ENCODE measurements at regions not wholly inside any gene's neighbourhood (a gene's known extent, or its start where the extent isn't known, plus 50 kb on each side); places are given as distances from the start of the nearest gene placed in this dataset.
"Not testable (repeated sequence)": the region's sequence is repeated elsewhere in the genome, so short reads cannot be mapped to it uniquely, and the experiment has no call there.

DNA sequence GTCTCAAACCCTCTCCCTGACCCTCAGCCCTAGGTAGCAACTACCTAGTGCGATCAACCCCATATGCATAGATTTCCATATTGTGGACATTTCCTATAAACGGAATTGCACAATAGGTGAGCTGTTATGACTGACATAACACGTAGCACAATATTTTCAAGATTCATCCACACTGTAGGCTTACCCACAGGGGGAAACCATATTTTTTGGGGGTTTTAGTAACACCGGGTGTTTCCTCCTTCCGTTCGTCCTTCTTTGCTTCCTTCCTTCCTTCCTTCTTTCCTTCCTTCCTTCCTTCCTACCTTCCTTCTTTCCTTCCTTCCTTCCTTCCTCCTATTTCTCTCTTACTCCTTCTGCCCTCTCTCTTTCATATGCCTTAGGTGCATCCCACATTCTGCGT is 524.2 kb downstream of the CWH43 start:
- H3K9me3 ChIP-seq (ENCODE audit: control insufficient read depth, insufficient read depth, low read length) = peaks cover 48% of the 10 kb centered on the region
- not testable (repeated sequence) for H3K4me1 ChIP-seq (ENCODE audit: control insufficient read depth, insufficient read depth, low read length); H3K4me3 ChIP-seq (ENCODE audit: low read depth, low read length); H3K9ac ChIP-seq (ENCODE audit: low read depth, low read length); H3K27me3 ChIP-seq (ENCODE audit: control insufficient read depth, insufficient read depth, low read length); H3K36me3 ChIP-seq (ENCODE audit: control insufficient read depth, insufficient read depth, low read length)

DNA sequence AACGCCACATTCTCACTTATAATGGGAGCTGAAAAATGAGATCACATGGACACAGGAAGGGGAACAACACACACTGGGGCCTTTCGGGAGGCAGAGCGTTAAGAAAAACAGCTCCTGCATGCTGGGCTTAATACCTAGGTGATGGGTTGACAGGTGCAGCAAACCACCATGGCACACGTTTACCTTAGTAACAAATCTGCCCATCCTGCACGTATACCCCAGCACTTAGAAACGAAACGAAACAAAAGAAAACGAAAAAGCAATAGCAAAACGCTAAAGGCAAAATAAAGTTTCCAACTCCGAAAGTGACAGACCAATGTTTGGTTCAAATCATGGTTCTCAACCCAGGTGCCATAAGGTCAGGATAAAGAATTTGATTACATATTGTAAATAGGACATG is 525.3 kb downstream of the CWH43 start:
- not testable (repeated sequence) for H3K4me3 ChIP-seq (ENCODE audit: low read depth, low read length); H3K9ac ChIP-seq (ENCODE audit: low read depth, low read length); H3K36me3 ChIP-seq (ENCODE audit: control insufficient read depth, insufficient read depth, low read length); H3K27me3 ChIP-seq (ENCODE audit: control insufficient read depth, insufficient read depth, low read length); H3K4me1 ChIP-seq (ENCODE audit: control insufficient read depth, insufficient read depth, low read length)
- peaks cover 53% of the 10 kb centered on the region for H3K9me3 ChIP-seq (ENCODE audit: control insufficient read depth, insufficient read depth, low read length)

DNA sequence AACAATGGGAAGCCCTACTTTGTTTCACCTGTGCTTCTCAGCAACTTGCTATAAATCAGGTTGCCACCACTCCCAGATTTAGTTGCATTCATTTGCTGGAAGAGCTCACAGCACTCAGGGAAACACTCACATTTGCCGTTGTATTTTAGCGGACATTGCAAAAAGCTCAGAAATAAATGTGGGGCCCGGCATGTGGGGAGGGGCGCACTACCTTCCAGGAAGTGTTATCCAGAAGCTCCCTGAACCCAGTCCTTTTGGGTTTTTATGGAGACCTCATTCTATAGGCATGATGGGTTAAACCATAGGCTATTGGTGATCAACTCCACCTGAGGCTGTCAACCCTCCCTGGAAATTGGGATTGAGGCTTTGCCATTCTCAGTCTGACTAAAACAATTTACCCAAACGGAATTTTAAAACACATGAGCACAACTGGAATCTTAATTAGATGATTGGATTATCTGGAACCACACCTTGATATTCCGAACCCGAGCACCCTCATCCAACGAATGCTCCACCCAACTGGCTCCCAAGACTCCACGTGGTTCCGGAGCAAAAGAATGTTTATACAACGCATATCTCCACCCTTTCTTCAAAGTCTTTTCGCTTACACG is 525.9 kb downstream of the CWH43 start:
- H3K27me3 ChIP-seq (ENCODE audit: control insufficient read depth, insufficient read depth, low read length); H3K9ac ChIP-seq (ENCODE audit: low read depth, low read length); H3K4me3 ChIP-seq (ENCODE audit: low read depth, low read length); H3K4me1 ChIP-seq (ENCODE audit: control insufficient read depth, insufficient read depth, low read length); H3K36me3 ChIP-seq (ENCODE audit: control insufficient read depth, insufficient read depth, low read length): not testable (repeated sequence)
- H3K9me3 ChIP-seq (ENCODE audit: control insufficient read depth, insufficient read depth, low read length) = peaks cover 57% of the 10 kb centered on the region

DNA sequence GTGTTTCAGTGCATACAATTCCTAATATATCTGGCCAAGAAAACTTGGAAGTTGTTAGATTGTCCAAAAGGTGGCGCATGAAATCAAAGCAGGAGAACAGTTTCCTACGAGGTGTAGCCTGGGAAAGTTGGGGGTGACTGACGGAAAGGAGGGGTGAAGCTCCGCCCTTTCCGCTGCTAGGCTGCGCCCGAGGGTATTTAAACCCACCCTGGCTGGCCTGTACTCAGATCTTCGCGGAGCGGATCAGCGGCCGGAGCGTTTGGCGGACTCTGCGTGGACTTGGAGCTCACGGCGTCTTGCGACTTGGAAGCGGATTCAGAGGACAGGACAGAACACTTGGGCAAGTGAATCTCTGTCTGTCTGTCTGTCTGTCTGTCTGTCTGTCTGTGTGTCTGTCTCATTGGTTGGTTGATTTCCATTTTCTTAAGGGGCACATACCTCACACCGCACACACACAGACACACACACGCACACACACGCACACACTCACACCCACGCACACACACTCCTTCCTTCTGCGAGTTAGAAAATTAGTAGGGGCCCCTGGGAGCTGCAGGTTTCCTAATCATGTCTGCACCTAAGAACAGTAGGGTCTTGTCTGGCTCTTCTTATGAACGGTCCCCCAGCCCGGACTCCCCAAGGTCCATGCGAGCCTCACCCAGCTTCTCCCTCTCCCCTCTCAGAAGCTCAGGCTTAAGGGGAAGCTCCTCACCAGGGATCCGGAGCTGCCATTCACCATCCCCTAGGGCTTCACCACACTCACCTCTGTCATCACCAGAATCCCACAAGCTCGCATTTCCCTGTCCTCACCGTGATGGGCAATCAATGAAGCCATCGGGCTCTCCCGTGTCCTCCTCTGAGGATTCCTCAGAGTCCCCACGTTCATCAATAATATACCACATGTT is 526.8 kb downstream of the CWH43 start:
- not testable (repeated sequence) for H3K27me3 ChIP-seq (ENCODE audit: control insufficient read depth, insufficient read depth, low read length); H3K9ac ChIP-seq (ENCODE audit: low read depth, low read length); H3K4me1 ChIP-seq (ENCODE audit: control insufficient read depth, insufficient read depth, low read length); H3K36me3 ChIP-seq (ENCODE audit: control insufficient read depth, insufficient read depth, low read length)
- H3K4me3 ChIP-seq (ENCODE audit: low read depth, low read length) = peak overlapping the region; percentile 40
- H3K9me3 ChIP-seq (ENCODE audit: control insufficient read depth, insufficient read depth, low read length) = peaks cover 57% of the 10 kb centered on the region

DNA sequence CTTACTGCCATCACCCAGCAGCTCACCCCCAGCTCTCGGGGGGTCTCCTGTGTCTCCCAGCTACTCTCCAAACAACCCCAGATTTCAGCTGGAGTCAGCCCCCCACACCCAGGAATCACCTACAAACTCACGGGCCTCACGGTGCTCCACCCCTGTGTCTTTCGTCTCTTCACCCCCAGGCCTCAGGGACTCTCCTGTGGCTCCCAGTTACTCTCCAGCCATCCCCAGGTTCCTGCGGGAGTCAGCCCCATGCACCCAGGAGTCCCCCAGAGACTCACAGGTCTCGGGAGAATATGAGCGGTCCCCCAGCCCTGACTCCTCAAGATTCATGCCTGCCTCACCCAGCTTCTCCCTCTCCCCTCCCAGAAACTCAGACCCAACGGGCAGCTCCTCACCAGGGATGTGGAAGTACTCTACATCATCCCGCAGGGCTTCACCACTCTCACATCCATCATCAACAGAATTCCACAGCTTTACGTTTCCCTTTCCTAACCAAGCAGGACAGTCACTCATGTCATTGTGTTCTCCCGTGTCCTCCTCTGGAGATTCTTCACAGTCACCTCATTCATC is 527.6 kb downstream of the CWH43 start:
- H3K4me3 ChIP-seq (ENCODE audit: low read depth, low read length) = peak overlapping the region; percentile 40
- H3K36me3 ChIP-seq (ENCODE audit: control insufficient read depth, insufficient read depth, low read length); H3K4me1 ChIP-seq (ENCODE audit: control insufficient read depth, insufficient read depth, low read length); H3K9ac ChIP-seq (ENCODE audit: low read depth, low read length); H3K27me3 ChIP-seq (ENCODE audit: control insufficient read depth, insufficient read depth, low read length): not testable (repeated sequence)
- H3K9me3 ChIP-seq (ENCODE audit: control insufficient read depth, insufficient read depth, low read length) = peaks cover 57% of the 10 kb centered on the region

DNA sequence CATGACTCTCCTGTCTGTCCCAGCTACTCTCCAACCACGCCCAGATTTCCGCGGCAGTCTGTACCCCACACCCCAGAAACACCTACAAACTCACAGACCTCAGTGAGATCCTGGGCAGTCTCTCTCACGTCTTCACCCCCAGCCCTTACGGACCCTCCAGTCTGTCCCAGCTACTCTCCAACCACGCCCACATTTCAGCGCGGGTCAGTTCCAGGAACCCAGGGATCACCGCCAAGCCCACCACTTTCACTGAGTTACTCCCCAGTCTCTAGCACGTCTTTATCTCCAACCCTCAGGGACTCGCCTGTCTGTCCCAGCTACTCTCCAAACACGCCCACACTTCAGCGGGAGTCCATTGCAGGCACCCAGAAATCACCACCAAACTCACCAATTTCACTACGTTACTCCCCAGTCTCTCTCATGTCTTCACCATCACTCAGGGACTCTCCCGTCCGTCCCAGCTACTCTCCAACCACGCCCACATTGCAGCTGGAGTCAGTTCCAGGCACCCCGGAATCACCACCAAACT is 528.2 kb downstream of the CWH43 start:
- H3K4me1 ChIP-seq (ENCODE audit: control insufficient read depth, insufficient read depth, low read length); H3K9ac ChIP-seq (ENCODE audit: low read depth, low read length); H3K36me3 ChIP-seq (ENCODE audit: control insufficient read depth, insufficient read depth, low read length); H3K27me3 ChIP-seq (ENCODE audit: control insufficient read depth, insufficient read depth, low read length); H3K4me3 ChIP-seq (ENCODE audit: low read depth, low read length): not testable (repeated sequence)
- peaks cover 57% of the 10 kb centered on the region for H3K9me3 ChIP-seq (ENCODE audit: control insufficient read depth, insufficient read depth, low read length)

DNA sequence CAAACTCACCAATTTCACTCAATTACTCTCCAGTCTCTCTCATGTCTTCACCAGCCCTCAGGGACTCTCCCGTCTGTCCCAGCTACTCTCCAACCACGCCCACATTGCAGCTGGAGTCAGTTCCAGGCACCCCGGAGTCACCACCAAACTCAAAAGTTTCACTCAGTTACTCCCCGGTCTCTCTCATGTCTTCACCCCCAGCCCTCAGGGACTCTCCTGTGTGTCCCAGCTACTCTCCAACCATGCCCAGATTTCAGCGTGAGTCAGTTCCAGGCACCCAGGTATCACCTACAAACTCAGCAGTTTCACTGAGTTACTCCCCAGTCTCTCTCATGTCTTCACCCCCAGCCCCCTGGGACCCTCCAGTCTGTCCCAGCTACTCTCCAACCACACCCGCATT is 528.8 kb downstream of the CWH43 start:
- not testable (repeated sequence) for H3K27me3 ChIP-seq (ENCODE audit: control insufficient read depth, insufficient read depth, low read length); H3K4me1 ChIP-seq (ENCODE audit: control insufficient read depth, insufficient read depth, low read length); H3K4me3 ChIP-seq (ENCODE audit: low read depth, low read length); H3K36me3 ChIP-seq (ENCODE audit: control insufficient read depth, insufficient read depth, low read length); H3K9ac ChIP-seq (ENCODE audit: low read depth, low read length)
- peaks cover 57% of the 10 kb centered on the region for H3K9me3 ChIP-seq (ENCODE audit: control insufficient read depth, insufficient read depth, low read length)

DNA sequence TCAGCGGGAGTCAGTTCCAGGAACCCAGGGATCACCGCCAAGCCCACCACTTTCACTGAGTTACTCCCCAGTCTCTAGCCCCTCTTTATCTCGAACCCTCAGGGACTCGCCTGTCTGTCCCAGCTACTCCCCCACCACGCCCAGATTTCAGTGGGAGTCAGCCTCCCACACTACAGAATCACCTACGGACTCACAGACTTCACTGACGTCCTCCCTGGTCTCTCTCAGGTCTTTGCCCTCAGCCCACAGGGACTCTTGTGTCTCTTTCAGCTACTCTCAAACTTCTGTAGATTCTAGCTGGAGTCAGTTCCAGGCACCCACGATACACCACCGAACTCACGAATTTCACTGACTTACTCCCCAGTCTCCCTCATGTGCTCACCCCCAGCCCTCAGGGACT is 529.2 kb downstream of the CWH43 start:
- H3K9ac ChIP-seq (ENCODE audit: low read depth, low read length); H3K36me3 ChIP-seq (ENCODE audit: control insufficient read depth, insufficient read depth, low read length); H3K4me3 ChIP-seq (ENCODE audit: low read depth, low read length); H3K27me3 ChIP-seq (ENCODE audit: control insufficient read depth, insufficient read depth, low read length); H3K4me1 ChIP-seq (ENCODE audit: control insufficient read depth, insufficient read depth, low read length): not testable (repeated sequence)
- H3K9me3 ChIP-seq (ENCODE audit: control insufficient read depth, insufficient read depth, low read length) = peaks cover 55% of the 10 kb centered on the region

DNA sequence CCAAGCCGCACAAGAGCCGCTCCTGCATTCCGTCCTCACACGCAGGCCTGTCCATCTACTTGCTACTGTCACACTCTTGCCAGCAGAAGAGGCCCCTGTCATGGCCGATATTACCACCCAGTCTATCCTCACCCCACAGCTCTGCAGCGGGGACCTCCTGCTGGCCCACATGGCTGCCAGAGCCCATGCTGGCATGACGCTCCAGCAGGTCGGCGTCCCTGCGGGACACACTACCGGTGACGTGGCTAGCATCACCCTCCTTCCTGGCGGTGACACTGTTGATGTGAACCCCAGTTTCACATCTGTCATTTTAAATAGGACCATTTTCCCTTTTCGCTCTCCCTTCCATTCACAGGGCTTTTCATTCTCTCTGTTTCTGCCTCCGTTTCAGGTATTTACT is 530.0 kb downstream of the CWH43 start:
- H3K9me3 ChIP-seq (ENCODE audit: control insufficient read depth, insufficient read depth, low read length) = peaks cover 48% of the 10 kb centered on the region
- H3K36me3 ChIP-seq (ENCODE audit: control insufficient read depth, insufficient read depth, low read length); H3K27me3 ChIP-seq (ENCODE audit: control insufficient read depth, insufficient read depth, low read length): not testable (repeated sequence)

DNA sequence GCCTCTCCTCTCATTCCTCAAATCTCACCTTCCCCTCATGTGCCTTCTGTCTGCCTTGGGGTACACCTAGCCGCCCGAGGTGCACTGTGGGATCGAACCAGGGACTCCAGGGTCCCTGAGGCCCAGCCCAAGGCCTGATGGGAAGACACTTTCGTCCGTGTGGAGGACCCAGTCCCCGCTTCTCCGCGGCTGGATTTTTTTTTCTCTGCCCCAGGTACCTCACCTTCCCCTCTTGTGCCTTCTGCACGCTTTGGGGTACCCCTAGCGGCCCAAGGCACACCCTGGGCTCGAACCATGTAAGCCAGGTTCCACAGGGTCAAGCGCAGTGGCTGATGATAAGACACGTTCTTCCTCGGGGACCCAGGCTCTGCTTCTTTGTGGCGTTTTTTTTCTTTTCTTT is 530.7 kb downstream of the CWH43 start:
- H3K36me3 ChIP-seq (ENCODE audit: control insufficient read depth, insufficient read depth, low read length) = no peaks in the 10 kb centered on the region
- no peak overlapping the region for H3K4me3 ChIP-seq (ENCODE audit: low read depth, low read length)
- H3K27me3 ChIP-seq (ENCODE audit: control insufficient read depth, insufficient read depth, low read length) = no peaks in the 10 kb centered on the region
- no peaks in the 10 kb centered on the region for H3K4me1 ChIP-seq (ENCODE audit: control insufficient read depth, insufficient read depth, low read length)
- H3K9me3 ChIP-seq (ENCODE audit: control insufficient read depth, insufficient read depth, low read length) = peaks cover 41% of the 10 kb centered on the region
- no peak overlapping the region for H3K9ac ChIP-seq (ENCODE audit: low read depth, low read length)

More for the DNA sequence above, 530.0 kb downstream of the CWH43 start:
- not testable (repeated sequence) for H3K4me3 ChIP-seq (ENCODE audit: low read depth, low read length); H3K9ac ChIP-seq (ENCODE audit: low read depth, low read length); H3K4me1 ChIP-seq (ENCODE audit: control insufficient read depth, insufficient read depth, low read length)

DNA sequence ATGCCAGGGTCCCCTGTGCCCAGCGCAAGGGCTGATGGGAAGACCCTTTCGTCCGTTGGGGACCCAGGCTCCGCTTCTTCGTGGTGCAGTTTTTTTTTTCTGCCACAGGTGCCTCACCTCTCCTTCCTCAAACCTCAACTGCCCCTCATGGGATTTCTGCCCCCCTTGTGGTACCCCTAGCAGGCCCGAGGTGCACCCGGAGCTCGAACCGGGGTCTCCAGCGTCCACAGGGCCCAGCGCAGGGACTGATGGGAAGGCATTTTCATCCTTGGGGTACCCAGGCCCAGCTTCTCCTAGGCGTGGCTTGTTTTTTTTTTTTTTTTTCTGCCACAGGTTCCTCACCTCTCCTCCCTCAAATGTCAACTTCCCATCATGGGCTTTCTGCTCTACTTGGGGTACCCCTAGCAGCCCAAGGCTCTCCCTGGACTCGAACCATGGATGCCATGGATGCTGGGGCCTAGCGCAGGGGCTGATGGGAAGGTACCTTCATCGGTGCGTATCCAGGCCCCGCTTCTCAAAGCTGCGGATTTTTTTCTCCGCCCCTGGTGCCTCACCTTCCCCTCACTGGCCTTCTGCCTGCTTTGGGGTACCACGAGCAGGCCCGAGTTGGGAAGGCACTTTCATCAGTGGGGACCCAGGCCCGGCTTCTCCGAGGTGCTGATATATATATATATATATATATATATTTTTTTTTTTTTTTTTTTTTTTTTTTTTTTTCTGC is 531.6 kb downstream of the CWH43 start:
- not testable (repeated sequence) for H3K4me1 ChIP-seq (ENCODE audit: control insufficient read depth, insufficient read depth, low read length); H3K9ac ChIP-seq (ENCODE audit: low read depth, low read length); H3K4me3 ChIP-seq (ENCODE audit: low read depth, low read length); H3K36me3 ChIP-seq (ENCODE audit: control insufficient read depth, insufficient read depth, low read length); H3K27me3 ChIP-seq (ENCODE audit: control insufficient read depth, insufficient read depth, low read length)
- H3K9me3 ChIP-seq (ENCODE audit: control insufficient read depth, insufficient read depth, low read length) = peaks cover 33% of the 10 kb centered on the region
